ENCODE measurements at regions not wholly inside any gene's neighbourhood (a gene's known extent, or its start where the extent isn't known, plus 50 kb on each side); places are given as distances from the start of the nearest gene placed in this dataset.

- TF ChIP-seq CTCF (IDR thresholded peaks at IDR 0.05) (no peak), EP300 (IDR thresholded peaks at IDR 0.05) (no peak), POLR2A (IDR thresholded peaks at IDR 0.05; ENCODE audit: low read depth) (no peak), POLR2AphosphoS5 (IDR thresholded peaks at IDR 0.05) (no peak)
Measured at GRCh38 chr4:13942977-13943376, 315.5 kb upstream of the BOD1L1 start.

Measured in esophagus muscularis mucosa (tissue), 4 donors.